GM23338 (cell line): ENCODE measurements at regions not wholly inside any gene's neighbourhood (a gene's known extent, or its start where the extent isn't known, plus 50 kb on each side); places are given as distances from the start of the nearest gene placed in this dataset.

Source experiments
- ATAC-seq: fragments of 200-7000 bp; cut with Tn5 transposase; 3 replicates; pipeline ENCODE4 v1.9.1; 2020
- DNase-seq: peaks from one replicate; pipeline ENCODE4 v3.0.0-alpha.2; 2015; ENCODE audit warnings: low spot score
- H2AFZ ChIP-seq: fragments of 200-600 bp; sonication (generic); 2 replicates; pipeline ENCODE4 v1.8.0; 2016; ENCODE audit warnings: antibody characterized with exemption, mild to moderate bottlenecking, moderate library complexity
- H3F3A ChIP-seq: fragments of 200-600 bp; sonication (generic); replicated peaks from 2 replicates; pipeline ENCODE4 v1.8.0; 2017; ENCODE audit warnings: antibody characterized with exemption, mixed run types, low read depth
- H3K27ac ChIP-seq: fragments of 200-600 bp; sonication (generic); 2 replicates; pipeline ENCODE4 v1.6.1; 2016; ENCODE audit warnings: low read depth
- H3K27me3 ChIP-seq: fragments of 200-600 bp; sonication (generic); 2 replicates; pipeline ENCODE4 v1.8.0; 2016; ENCODE audit warnings: mild to moderate bottlenecking, mixed run types, moderate library complexity; ENCODE audit not compliant: insufficient read depth
- H3K36me3 ChIP-seq: fragments of 200-600 bp; sonication (generic); 2 replicates; pipeline ENCODE4 v1.8.0; 2016; ENCODE audit warnings: mild to moderate bottlenecking; ENCODE audit not compliant: insufficient read depth
- H3K4me1 ChIP-seq: fragments of 200-600 bp; sonication (generic); 2 replicates; pipeline ENCODE4 v1.8.0; 2016; ENCODE audit warnings: mild to moderate bottlenecking, moderate library complexity; ENCODE audit not compliant: insufficient read depth
- H3K4me2 ChIP-seq: fragments of 200-600 bp; sonication (generic); 2 replicates; pipeline ENCODE4 v1.7.1; 2017; ENCODE audit warnings: mixed run types
- H3K4me3 ChIP-seq: fragments of 200-600 bp; sonication (generic); 2 replicates; pipeline ENCODE4 v1.6.1; 2016; ENCODE audit warnings: mixed run types
- H3K79me2 ChIP-seq: fragments of 200-600 bp; sonication (generic); replicated peaks from 2 replicates; pipeline ENCODE4 v1.8.0; 2017; ENCODE audit warnings: mild to moderate bottlenecking; ENCODE audit not compliant: insufficient read depth
- H3K9me2 ChIP-seq: fragments of 200-600 bp; sonication (generic); 2 replicates; pipeline ENCODE4 v1.8.0; 2017; ENCODE audit not compliant: insufficient read depth
- H4K20me1 ChIP-seq: fragments of 200-600 bp; sonication (generic); replicated peaks from 2 replicates; pipeline ENCODE4 v1.8.0; 2017; ENCODE audit warnings: mild to moderate bottlenecking; ENCODE audit not compliant: insufficient read depth
- H3K27ac Mint-ChIP-seq: 2 replicates; pipeline ENCODE4 v1.8.0; 2020; ENCODE audit warnings: inconsistent platforms, mild to moderate bottlenecking, moderate library complexity, mixed read lengths
- H3K27me3 Mint-ChIP-seq: 3 replicates; pipeline ENCODE4 v1.8.0; 2022; ENCODE audit warnings: low read depth, mild to moderate bottlenecking, moderate library complexity, mixed read lengths, inconsistent platforms; ENCODE audit not compliant: insufficient read depth, poor library complexity
- H3K36me3 Mint-ChIP-seq: 3 replicates; pipeline ENCODE4 v1.8.0; 2021; ENCODE audit warnings: low read depth, mild to moderate bottlenecking, inconsistent platforms, moderate library complexity, mixed read lengths
- H3K4me1 Mint-ChIP-seq: 3 replicates; pipeline ENCODE4 v1.8.0; 2020; ENCODE audit warnings: mild to moderate bottlenecking, inconsistent platforms, mixed read lengths
- H3K4me3 Mint-ChIP-seq: 3 replicates; pipeline ENCODE4 v1.8.0; 2021; ENCODE audit warnings: moderate library complexity, mild to moderate bottlenecking, inconsistent platforms, mixed read lengths
- H3K9me3 Mint-ChIP-seq: 3 replicates; pipeline ENCODE4 v1.8.0; 2020; ENCODE audit warnings: moderate library complexity, mild to moderate bottlenecking, inconsistent platforms, mixed read lengths
- CREB1 ChIP-seq: fragments of 250-450 bp; sonication (Bioruptor Pico); IDR thresholded peaks from 2 replicates; pipeline ENCODE4 v1.5.0; 2020; ENCODE audit warnings: low read depth, mild to moderate bottlenecking, moderate library complexity
- EZH2 ChIP-seq: fragments of 200-600 bp; sonication (generic); IDR thresholded peaks from one replicate; pipeline ENCODE4 v1.8.0; 2017; ENCODE audit warnings: antibody characterized with exemption, mild to moderate bottlenecking, low read depth; ENCODE audit not compliant: unreplicated experiment
- EZH2phosphoT487 ChIP-seq: fragments of 200-600 bp; sonication (generic); IDR thresholded peaks from one replicate; pipeline ENCODE4 v1.8.1; 2018; ENCODE audit warnings: antibody characterized with exemption; ENCODE audit not compliant: unreplicated experiment
- JUNB ChIP-seq: IDR thresholded peaks from one replicate; pipeline ENCODE4 v1.6.1; 2016; ENCODE audit warnings: antibody characterized with exemption; ENCODE audit not compliant: unreplicated experiment
- NANOG ChIP-seq: IDR thresholded peaks from 2 replicates; pipeline ENCODE4 v1.6.1; 2016; ENCODE audit warnings: antibody characterized with exemption, borderline replicate concordance
- POLR2AphosphoS5 ChIP-seq: IDR thresholded peaks from 2 replicates; pipeline ENCODE4 v1.6.1; 2016; ENCODE audit warnings: antibody characterized with exemption, low read depth
- STAT1 ChIP-seq: IDR thresholded peaks from one replicate; pipeline ENCODE4 v1.6.1; 2016; ENCODE audit warnings: antibody characterized with exemption; ENCODE audit not compliant: unreplicated experiment
- ZNF114 ChIP-seq: fragments of 250-450 bp; sonication (Bioruptor Pico); IDR thresholded peaks from 2 replicates; pipeline ENCODE4 v1.5.0; 2020; ENCODE audit warnings: mild to moderate bottlenecking, moderate library complexity
- ZNF331 ChIP-seq: fragments of 250-450 bp; sonication (Bioruptor Pico); IDR thresholded peaks from 2 replicates; pipeline ENCODE4 v1.5.0; 2020; ENCODE audit warnings: low read depth, mild to moderate bottlenecking, moderate library complexity
- TF ChIP-seq, protein P1 (sequence below), 2 experiments: fragments of 200-600 bp in 1 of 2; sonication (generic) in 1 of 2; conservative IDR thresholded peaks; 2 replicates each; pipeline versions ENCODE4 v1.5.1 to v1.6.1; 2016 to 2017; ENCODE audit warnings: antibody characterized with exemption in 2 of 2, low read depth in 2 of 2, mild to moderate bottlenecking in 2 of 2, moderate library complexity in 1 of 2
- TF ChIP-seq, protein P2 (sequence below): fragments of 250-450 bp; sonication (Bioruptor Pico); IDR thresholded peaks from 2 replicates; pipeline ENCODE4 v1.5.0; 2020; ENCODE audit warnings: mild to moderate bottlenecking, moderate library complexity
- TF ChIP-seq, protein P3 (sequence below): IDR thresholded peaks from one replicate; pipeline ENCODE4 v1.6.1; 2018; ENCODE audit warnings: antibody characterized with exemption; ENCODE audit not compliant: unreplicated experiment
- TF ChIP-seq, protein P4 (sequence below): IDR thresholded peaks from 2 replicates; pipeline ENCODE4 v1.6.1; 2016; ENCODE audit warnings: antibody characterized with exemption

DNA sequence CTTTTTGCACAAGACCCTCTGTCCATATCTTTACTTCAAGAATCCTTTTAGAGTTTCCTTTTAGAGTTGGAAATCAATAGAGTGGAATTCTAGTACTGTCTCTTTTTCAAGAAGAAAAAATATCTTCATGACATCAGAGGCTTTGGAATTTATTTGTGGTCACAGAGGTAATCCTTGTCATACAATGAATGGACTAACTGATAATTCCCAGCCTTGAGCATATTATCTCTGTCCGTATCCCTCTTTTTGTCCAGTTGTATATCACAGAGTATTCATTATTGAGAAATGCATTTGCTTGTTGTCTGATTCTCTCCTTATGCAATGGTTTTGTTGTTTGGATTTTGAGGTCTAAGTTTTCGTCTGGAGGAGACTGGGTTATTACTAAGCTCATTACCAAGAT, 82.0 kb upstream of the HAPLN1 start:
- Mint-ChIP-seq H3K27ac (no peak overlapping the region), H3K4me3 (no peak overlapping the region), H3K36me3 (peaks cover 9% of the 10 kb centered on the region; the same call in 2 of the 3 replicates), H3K4me1 (peaks cover 12% of the 10 kb centered on the region), H3K27me3 (no peaks in the 10 kb centered on the region), H3K9me3 (peaks cover 6% of the 10 kb centered on the region; the same call in 1 of the 3 replicates)
- no peak overlapping the region for H3K4me2 ChIP-seq
- no peaks in the 10 kb centered on the region; the same call in 1 of the 2 replicates for H3K4me1 ChIP-seq
- H2AFZ ChIP-seq: no peak overlapping the region
- no peak for DNase-seq
- TF ChIP-seq, protein P1, sequence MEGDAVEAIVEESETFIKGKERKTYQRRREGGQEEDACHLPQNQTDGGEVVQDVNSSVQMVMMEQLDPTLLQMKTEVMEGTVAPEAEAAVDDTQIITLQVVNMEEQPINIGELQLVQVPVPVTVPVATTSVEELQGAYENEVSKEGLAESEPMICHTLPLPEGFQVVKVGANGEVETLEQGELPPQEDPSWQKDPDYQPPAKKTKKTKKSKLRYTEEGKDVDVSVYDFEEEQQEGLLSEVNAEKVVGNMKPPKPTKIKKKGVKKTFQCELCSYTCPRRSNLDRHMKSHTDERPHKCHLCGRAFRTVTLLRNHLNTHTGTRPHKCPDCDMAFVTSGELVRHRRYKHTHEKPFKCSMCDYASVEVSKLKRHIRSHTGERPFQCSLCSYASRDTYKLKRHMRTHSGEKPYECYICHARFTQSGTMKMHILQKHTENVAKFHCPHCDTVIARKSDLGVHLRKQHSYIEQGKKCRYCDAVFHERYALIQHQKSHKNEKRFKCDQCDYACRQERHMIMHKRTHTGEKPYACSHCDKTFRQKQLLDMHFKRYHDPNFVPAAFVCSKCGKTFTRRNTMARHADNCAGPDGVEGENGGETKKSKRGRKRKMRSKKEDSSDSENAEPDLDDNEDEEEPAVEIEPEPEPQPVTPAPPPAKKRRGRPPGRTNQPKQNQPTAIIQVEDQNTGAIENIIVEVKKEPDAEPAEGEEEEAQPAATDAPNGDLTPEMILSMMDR (conservative IDR thresholded peaks at IDR 0.05; ENCODE audit: low read depth in 2 of 2): no peak
- TF ChIP-seq JUNB (no peak), CREB1 (CRISPR knock-in tag) (no peak), EZH2phosphoT487 (no peak), ZNF331 (CRISPR knock-in tag) (no peak), NANOG (no peak), EZH2 (no peak), STAT1 (no peak), ZNF114 (CRISPR knock-in tag) (no peak), POLR2AphosphoS5 (no peak)
- TF ChIP-seq, protein P2, sequence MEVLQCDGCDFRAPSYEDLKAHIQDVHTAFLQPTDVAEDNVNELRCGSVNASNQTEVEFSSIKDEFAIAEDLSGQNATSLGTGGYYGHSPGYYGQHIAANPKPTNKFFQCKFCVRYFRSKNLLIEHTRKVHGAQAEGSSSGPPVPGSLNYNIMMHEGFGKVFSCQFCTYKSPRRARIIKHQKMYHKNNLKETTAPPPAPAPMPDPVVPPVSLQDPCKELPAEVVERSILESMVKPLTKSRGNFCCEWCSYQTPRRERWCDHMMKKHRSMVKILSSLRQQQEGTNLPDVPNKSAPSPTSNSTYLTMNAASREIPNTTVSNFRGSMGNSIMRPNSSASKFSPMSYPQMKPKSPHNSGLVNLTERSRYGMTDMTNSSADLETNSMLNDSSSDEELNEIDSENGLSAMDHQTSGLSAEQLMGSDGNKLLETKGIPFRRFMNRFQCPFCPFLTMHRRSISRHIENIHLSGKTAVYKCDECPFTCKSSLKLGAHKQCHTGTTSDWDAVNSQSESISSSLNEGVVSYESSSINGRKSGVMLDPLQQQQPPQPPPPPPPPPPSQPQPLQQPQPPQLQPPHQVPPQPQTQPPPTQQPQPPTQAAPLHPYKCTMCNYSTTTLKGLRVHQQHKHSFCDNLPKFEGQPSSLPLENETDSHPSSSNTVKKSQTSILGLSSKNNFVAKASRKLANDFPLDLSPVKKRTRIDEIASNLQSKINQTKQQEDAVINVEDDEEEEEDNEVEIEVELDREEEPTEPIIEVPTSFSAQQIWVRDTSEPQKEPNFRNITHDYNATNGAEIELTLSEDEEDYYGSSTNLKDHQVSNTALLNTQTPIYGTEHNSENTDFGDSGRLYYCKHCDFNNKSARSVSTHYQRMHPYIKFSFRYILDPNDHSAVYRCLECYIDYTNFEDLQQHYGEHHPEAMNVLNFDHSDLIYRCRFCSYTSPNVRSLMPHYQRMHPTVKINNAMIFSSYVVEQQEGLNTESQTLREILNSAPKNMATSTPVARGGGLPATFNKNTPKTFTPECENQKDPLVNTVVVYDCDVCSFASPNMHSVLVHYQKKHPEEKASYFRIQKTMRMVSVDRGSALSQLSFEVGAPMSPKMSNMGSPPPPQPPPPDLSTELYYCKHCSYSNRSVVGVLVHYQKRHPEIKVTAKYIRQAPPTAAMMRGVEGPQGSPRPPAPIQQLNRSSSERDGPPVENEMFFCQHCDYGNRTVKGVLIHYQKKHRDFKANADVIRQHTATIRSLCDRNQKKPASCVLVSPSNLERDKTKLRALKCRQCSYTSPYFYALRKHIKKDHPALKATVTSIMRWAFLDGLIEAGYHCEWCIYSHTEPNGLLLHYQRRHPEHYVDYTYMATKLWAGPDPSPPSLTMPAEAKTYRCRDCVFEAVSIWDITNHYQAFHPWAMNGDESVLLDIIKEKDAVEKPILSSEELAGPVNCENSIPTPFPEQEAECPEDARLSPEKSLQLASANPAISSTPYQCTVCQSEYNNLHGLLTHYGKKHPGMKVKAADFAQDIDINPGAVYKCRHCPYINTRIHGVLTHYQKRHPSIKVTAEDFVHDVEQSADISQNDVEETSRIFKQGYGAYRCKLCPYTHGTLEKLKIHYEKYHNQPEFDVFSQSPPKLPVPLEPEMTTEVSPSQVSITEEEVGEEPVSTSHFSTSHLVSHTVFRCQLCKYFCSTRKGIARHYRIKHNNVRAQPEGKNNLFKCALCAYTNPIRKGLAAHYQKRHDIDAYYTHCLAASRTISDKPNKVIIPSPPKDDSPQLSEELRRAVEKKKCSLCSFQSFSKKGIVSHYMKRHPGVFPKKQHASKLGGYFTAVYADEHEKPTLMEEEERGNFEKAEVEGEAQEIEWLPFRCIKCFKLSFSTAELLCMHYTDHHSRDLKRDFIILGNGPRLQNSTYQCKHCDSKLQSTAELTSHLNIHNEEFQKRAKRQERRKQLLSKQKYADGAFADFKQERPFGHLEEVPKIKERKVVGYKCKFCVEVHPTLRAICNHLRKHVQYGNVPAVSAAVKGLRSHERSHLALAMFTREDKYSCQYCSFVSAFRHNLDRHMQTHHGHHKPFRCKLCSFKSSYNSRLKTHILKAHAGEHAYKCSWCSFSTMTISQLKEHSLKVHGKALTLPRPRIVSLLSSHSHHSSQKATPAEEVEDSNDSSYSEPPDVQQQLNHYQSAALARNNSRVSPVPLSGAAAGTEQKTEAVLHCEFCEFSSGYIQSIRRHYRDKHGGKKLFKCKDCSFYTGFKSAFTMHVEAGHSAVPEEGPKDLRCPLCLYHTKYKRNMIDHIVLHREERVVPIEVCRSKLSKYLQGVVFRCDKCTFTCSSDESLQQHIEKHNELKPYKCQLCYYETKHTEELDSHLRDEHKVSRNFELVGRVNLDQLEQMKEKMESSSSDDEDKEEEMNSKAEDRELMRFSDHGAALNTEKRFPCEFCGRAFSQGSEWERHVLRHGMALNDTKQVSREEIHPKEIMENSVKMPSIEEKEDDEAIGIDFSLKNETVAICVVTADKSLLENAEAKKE (CRISPR knock-in tag): no peak
- TF ChIP-seq, protein P3, sequence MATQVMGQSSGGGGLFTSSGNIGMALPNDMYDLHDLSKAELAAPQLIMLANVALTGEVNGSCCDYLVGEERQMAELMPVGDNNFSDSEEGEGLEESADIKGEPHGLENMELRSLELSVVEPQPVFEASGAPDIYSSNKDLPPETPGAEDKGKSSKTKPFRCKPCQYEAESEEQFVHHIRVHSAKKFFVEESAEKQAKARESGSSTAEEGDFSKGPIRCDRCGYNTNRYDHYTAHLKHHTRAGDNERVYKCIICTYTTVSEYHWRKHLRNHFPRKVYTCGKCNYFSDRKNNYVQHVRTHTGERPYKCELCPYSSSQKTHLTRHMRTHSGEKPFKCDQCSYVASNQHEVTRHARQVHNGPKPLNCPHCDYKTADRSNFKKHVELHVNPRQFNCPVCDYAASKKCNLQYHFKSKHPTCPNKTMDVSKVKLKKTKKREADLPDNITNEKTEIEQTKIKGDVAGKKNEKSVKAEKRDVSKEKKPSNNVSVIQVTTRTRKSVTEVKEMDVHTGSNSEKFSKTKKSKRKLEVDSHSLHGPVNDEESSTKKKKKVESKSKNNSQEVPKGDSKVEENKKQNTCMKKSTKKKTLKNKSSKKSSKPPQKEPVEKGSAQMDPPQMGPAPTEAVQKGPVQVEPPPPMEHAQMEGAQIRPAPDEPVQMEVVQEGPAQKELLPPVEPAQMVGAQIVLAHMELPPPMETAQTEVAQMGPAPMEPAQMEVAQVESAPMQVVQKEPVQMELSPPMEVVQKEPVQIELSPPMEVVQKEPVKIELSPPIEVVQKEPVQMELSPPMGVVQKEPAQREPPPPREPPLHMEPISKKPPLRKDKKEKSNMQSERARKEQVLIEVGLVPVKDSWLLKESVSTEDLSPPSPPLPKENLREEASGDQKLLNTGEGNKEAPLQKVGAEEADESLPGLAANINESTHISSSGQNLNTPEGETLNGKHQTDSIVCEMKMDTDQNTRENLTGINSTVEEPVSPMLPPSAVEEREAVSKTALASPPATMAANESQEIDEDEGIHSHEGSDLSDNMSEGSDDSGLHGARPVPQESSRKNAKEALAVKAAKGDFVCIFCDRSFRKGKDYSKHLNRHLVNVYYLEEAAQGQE: no peak
- TF ChIP-seq, protein P4, sequence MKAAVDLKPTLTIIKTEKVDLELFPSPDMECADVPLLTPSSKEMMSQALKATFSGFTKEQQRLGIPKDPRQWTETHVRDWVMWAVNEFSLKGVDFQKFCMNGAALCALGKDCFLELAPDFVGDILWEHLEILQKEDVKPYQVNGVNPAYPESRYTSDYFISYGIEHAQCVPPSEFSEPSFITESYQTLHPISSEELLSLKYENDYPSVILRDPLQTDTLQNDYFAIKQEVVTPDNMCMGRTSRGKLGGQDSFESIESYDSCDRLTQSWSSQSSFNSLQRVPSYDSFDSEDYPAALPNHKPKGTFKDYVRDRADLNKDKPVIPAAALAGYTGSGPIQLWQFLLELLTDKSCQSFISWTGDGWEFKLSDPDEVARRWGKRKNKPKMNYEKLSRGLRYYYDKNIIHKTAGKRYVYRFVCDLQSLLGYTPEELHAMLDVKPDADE: no peak
- ATAC-seq: no peak
- H4K20me1 ChIP-seq: no peaks in the 10 kb centered on the region
- H3K4me3 ChIP-seq: no peak overlapping the region
- no peaks in the 10 kb centered on the region for H3F3A ChIP-seq
- no peak overlapping the region for H3K27ac ChIP-seq
- H3K27me3 ChIP-seq: no peaks in the 10 kb centered on the region
- no peaks in the 10 kb centered on the region for H3K36me3 ChIP-seq
- H3K79me2 ChIP-seq: no peaks in the 10 kb centered on the region
- no peaks in the 10 kb centered on the region for H3K9me2 ChIP-seq
